ENCODE measurements at regions not wholly inside any gene's neighbourhood (a gene's known extent, or its start where the extent isn't known, plus 50 kb on each side); places are given as distances from the start of the nearest gene placed in this dataset.

DNA sequence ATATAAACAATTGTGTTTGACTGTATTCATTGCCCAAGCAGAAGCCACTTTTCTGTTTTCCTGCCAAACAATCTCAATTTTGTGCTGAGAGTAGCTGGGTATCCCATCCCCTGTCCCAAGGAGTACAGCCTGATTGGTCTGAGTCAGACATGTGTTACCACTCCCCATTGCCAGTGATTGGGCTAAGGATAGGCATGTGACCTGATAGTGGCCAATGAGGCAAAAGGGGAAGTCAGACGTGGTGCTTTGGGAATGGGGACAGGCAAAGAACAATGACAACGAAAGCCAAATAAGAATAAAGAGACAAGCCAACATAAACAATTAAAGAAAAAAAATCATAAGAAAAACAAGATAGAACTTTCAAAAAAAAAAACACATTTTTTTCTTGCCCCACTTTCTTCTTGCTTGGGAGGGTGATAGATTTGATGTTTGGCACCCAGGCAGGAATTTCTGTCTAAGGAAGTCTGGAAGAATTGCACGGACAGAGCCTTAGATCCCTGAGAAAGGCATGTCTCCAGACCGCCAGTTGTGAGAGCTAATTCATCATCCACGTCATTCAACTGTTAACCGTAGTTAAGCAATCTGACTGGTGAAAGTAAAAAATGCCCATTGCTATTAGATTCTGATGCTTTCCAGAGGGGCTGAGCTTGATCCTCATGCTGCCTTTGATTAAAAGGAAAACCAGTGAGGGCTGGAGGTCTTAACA is 626.6 kb upstream of the TMEM132C start:
- DNase-seq = no peak

DNA sequence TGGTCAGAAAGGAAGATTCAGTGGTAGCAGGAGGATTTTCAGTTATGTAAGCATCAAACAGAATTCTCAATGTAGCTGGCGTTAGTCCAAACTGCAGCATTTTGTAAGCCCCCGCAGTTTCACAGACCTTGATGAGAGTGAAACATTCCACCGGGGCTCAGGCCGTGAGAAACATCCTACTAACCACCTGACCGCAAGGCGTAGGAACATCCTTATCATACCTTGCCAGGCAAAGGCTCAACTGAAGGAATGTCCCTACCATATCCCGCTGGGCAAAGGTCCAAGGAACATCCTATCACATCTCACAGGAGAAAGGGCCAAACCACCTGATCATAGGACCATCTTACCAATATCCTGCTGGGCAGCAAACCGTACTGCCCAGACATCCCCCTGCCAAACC is 624.8 kb upstream of the TMEM132C start:
- no peak for DNase-seq

DNA sequence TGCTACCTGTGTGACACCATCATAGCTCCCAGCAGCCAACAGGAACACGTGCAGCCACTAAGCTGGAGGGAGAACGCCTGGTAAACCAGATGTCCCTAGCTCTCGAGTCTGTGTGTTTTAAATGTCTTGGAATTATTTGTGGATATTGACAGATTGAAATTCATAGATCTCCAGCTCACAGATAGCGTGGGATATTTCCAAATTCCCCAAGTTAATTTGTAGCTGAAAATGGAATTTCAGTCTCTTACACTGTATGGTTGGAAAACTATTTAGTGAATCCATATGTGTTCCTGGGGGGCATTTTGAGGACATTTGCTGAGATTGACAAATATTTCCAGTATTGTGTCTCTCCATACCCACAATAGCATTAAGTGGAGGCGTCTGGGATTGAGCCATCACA is 618.6 kb upstream of the TMEM132C start:
- DNase-seq = no peak

DNA sequence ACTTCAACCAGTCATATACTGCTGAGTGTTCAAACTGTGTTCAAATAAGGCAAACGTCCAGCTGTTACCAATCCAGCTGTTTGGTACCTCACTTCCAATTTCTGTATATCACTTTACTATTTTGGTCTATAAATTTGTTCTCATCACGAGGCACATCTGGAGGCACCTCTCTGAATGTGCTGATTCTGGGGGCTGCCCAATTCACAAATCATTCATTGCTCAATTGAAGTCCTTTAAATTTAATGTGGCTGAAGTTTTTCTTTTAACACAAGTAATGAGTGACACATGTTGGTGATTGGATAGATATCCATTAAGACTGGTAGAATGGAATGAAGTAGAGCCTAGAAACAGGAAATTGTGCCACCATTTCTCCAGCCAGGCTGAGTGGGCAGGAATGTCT is 617.0 kb upstream of the TMEM132C start:
- DNase-seq = no peak

DNA sequence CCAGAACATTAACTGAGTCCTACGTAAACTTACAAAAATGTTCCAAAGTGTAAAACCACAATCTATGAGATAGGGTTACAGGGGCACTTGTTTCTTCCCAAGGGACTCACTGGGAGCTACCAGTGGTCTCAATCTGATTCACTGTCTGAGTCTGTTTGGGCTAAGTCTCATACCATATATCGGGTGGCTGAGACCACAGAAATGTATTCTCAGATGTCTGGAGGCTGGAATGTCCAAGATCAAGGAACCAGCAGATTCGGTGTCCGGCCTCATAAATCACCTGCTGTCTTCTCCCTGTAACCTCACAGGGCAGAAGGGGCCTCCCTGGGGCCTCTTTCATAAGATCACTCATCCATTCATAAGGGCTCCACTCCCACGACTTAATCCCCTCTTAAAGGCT is 616.3 kb upstream of the TMEM132C start:
- no peak for DNase-seq

DNA sequence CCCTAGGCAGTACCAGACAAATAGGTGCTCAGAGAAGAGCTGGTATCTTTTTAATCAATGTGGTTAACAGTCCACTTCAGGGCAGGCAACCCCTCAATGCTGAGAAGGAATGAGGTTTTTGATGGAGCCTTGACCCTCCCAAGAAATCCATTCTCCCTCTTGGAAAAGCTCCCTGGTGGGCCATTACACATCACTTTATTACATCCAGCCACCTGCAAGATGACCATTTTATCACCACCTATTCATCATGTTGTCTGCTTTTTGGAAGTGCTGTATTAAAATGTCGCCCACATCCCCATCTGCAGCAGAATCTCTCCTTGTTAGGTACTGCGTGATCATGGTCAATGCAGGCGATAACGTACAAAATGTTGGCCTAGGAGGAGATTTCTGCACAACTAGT is 614.7 kb upstream of the TMEM132C start:
- DNase-seq = no peak

DNA sequence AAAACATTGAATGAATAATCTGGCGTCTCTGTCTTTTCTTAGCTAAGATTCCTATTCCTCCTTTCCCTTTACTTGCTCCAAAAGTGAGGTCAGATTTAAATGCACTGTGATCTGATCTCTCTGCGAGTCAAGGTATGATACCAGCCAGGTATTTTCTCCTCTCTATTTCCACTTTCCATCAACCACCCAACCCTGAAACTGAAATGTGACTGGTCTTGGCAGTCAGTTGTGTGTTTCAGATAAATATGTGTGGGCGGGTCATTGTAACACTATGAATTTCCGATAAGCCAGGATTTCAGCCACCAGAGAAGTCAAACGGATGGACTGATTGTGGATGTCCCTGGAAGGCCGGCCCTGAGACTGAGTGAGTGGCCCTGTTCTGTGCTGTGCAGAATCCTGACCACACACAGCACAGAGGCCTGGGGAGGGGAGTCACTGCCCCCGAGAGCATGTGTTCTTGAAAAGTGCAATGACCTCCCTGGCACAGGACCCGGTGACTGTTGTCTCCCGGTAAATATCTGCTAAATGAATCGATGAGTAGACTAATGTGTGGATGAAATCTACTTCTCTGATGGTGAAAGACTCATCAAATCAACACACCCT is 612.5 kb upstream of the TMEM132C start:
- DNase-seq = no peak

DNA sequence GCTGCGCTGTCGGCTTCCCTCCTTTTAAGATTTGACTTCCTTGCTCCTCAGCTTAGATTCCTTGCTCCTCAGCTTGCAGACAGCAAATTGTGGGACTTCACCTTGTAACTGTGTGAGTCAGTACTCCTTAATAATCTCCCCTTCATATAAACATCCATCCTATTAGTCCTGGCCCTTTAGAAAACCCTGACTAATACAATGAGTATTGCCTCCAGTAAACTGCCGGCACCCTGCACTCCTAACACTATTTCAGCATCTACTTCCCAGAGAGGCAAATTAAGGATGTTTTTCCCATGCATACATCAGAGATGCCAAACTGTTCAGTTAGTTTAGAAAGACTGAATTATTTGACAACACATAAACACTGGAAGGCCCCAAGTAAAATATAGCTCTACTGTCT is 611.3 kb upstream of the TMEM132C start:
- DNase-seq = no peak

DNA sequence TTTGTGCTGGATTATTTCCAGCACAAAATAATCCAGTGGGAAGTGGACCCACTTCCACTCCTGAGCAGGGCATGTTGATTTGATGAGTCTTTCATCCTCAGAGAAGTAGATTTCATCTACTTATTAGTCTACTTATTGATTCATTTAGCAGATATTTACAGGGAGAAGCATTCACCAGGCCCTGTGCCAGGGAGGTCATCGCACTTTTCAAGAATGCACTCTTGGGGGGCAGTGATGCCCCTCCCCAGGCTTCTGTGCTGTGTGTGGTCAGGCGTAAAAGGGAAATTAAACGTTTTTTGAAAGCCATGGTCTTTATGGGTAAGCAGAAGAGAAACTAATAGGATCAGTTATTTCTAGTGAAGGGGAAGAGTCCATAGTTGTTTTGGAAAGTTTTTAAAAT is 610.7 kb upstream of the TMEM132C start:
- no peak for DNase-seq

DNA sequence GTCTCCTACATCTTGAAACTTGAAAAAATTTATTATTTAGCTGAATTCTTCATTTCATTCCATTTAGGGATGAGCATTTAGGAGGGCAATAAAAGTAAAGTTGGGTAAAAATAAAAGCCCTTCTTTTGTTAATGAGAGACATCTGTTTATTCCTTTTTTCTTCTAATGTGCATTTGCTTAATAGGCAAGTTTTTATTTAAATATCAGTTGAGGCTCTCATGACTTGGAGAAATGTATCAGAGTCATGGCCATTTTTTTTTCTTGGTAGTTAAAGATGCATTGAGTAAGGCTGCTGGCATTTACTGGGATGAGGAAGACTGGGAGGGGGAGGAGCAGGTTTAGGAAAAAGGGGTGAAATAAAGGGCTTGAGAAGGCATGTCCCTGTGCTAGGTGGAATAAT is 609.9 kb upstream of the TMEM132C start:
- DNase-seq = no peak

DNA sequence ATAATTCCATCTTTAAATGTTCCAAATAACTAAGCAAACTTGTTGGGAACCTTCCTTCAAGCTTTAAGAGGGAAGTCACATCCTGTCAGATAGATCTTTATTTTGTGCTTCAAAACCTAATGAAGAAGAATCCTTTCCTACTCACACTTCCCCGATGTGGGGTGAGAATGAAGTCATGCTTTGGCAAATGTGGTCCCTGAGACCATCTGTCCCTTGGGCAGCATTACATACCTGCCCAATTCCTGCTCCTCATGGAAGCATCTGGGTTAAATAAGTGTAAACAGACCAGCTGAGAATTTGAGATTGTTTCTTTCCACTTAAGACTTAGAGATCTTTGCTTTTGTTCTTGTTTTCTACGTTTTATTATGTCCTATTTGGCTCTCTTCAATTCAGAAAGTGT is 606.0 kb upstream of the TMEM132C start:
- DNase-seq = no peak

DNA sequence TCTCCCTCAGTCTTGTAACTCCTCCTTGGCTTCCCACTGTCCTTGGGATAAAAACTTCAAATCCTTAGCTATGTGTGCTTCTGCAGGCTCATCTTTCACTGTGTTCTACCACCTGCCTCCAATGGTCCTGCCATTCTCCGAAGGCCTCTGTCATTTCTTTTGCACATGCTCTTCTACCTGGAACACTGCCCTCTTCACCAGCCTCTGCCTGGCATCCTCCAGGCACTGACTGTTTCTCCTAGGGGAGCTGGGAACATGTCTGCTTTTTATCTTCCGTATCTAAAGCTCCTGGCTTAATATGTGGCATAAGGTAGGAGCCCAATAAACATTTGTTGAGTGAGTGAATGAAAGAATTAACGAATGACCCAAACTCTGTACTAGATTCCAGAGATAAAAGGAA is 603.3 kb upstream of the TMEM132C start:
- no peak for DNase-seq

DNA sequence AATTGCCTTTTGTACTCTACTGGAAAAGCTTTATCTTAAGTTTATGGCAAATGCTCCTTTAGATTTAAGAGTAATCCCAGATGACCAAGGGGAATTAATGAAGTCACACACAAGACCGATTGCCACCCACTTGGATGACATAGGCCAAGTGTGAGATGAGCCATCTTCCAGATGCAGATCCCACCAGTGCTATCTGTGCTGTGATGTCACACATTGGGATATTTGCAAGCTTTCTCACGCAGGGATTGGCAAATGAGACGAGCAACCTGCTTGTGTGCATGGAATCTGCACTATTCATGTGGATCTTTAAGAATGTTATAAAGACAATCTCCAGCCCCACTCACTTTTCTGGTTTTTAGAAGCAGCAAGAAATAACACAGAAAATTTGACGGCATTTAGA is 602.1 kb upstream of the TMEM132C start:
- DNase-seq = no peak

DNA sequence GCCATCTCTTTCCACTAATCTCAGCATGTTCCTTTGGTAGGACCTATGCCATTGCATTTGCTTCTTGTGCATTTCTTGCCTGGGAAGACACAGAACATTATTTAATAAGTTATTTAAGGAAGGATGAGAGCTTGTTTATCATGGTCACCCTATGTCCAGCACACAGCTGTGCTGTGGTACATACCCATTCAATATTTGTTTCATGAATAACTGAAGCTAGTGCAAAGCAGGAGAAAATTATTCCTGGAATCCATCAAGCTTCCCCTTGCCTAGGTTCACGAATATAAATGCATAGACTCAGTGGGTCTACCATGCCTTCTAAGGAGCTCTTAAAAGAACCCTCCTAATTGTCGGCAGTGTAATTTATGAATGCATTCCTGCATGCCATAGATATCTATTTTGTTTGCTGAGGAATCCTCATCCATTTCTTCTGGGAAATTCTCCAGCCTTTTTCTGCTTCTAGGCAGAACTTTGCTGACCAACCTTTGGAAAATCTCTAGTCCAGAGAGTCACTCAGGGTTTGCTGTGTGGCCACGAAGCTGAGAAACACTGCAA is 599.8 kb upstream of the TMEM132C start:
- DNase-seq = no peak

DNA sequence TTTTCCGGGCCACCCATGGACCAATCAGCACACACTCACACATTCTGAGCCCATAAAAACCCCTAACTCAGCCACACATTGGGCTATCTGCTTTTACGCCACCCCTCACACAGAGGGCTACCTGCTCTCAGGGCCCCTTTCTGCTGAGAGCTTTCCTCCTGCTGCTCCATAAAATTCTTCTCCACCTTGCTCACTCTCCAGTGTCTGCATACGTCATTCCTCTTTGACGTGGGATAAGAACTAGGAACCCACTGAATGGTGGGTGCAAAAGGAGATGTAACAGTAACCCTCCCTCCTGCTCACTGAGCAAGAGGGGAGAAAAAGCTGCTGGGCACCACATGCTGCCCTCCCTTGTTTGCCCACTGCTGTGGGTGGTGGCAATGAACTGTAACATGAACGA is 596.7 kb upstream of the TMEM132C start:
- DNase-seq = no peak

DNA sequence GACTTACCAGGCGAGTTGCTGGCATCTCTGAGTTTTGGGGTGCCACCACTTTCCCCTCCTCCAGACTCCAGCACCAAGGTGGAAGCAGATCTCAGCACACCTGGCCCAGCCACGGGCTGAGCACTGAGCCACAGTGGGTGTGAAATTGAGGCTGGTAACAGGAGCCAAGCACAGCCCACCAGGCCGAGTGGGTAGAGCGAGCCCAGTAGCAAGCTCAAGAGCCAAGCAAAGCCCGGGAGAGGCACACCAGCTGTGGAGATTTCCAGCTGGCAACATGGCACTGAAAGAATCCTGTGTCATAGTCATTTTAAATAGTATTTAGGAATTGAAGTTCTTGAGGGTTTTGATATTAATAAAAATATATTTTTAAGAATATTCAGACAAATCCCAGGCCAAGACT is 596.2 kb upstream of the TMEM132C start:
- DNase-seq = no peak

DNA sequence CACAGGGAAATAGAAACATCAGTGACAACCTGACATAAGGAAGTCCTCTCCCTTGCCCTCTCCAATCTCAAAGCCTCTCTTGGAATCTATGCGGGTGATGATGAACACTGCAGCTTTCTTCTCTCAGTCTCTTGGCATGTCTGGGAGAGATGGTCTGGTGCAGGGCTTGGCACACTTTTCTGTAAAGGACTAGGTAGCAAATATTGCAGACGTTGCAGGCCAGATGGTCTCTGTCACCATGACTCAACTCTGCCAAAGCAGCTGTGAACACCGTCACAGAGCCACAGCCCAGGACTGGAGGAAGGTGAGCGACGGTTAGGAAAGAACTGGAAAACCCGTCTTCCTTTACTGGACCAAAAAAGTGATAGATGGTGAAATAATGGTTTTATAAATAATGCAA is 591.0 kb upstream of the TMEM132C start:
- DNase-seq = no peak

DNA sequence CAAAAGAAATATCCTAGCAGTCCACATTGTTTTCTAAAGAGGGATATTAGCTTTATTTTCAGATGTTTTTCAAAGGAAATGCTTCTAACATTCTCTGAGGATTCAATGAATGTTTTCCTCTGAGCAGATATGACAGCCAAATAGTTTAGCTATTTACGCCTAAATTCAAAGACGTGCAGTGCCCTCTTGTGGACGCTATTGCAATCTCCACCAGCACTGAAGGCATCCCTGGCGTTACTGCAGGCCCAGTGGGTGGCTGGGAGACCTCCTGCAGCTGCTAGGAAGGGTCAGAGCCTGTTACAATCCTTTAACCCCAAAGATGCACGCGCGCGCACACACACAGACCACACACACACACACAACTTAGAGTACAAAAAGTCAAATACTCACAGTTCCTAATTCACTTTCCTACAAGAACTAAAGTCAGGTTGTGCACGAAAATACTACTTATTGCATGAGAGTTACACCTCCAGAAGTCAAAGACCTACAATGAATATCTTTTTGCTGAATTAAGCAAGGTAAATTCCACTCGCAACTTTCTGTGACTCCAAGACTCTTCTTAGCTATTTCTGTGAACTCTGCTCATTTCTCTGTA is 589.3 kb upstream of the TMEM132C start:
- DNase-seq = no peak

DNA sequence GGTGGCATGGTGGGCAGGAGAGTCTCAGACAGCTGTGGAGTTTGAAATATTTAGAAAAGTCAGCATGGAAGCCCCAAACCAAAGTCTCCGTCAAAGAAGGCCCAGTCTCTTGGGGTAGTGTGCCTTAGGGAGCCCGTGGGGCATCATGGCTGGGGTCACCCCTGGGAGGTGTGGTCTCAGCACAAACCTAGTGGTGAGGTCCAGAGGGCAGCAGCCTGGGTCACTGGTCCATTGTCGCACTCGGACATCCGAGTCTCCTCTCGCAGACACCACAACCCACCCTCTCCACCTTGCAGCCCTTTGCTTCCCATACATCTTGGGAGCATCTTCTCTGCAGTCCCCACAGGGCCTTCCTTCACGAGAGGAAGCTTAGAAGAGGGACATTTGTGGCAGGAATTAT is 588.0 kb upstream of the TMEM132C start:
- no peak for DNase-seq

DNA sequence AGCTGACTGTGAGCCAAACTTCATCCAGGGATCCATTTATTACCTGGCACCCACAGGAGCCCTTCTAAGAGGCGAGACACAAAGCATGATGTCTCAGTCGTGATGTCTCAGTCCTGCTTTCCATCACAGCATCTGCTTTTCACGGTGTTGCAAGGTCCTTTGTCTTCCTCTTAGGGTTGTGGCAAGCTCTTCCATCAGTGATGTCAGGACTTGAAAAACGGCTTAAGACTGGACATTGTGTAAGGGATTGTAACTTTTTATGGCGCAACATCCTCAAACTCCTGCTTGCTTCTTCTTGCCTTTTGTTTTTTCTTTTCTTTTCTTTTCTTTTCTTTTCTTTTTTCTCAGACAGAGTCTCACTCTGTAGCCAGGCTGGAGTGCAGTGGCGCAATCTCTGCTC is 586.5 kb upstream of the TMEM132C start:
- no peak for DNase-seq

DNA sequence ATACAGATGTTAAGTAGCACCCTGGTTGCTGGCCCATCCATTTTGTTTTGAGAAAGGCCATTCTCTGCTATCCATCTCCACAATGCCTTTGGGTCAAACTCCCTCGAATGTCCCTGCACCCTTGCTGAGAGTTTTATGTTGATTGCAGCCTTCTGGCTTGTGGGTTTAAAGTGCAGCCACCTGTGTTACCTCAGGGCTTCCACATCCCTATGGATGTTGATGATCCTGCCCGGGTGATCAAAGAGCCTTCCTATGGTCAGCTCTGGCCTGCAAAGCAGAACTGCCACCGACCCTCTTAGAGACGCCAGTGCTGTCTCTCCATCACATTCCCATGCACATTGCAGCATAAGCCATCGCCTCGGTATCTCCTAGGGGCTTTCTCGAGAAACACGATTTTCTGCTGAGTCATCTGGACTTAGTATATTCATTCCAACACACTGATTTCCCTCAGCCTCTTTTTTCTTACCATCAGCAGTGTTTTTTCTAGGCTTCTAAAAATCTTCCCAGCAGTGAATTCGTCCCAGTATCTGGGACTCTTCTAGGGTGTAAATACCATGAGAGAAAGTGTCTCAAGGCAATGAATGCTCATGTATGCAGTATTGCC is 585.7 kb upstream of the TMEM132C start:
- no peak for DNase-seq

DNA sequence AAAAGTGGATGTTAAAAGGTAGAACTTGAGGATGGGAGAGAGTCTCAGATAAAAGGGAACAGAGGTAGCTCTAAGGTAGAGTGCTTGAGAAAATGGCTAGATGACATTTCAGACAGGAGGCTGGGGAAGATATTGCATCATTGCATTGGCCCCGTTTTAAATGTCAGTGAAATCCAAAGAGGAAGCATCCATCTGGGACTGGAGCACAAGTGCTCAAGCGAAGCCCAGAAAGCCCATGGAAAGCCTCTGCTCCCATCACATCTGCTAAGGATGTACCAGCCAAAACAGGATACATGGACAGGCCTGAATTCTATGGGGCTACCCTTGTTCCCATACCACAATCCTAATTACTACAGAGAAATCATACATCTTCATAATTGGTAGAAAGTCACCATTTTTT is 581.5 kb upstream of the TMEM132C start:
- DNase-seq = no peak

DNA sequence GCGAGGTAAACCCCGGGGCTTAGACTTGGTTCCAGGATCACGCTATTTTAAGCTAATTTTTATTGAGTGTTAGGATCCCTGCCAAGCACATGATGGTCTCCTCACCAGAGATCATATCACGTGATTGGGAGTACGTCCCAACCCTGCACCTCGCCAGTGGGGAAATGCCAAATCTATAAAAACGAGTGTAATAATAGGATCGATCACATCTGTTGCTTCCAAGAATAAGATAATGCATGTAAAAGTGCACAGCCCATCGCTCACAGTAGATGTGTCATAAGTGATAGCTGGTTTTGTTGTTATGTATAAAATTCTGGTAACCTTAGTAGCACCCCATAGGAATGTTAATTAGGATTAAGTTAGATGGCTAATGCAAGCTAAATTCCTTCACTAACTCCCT is 581.0 kb upstream of the TMEM132C start:
- no peak for DNase-seq

DNA sequence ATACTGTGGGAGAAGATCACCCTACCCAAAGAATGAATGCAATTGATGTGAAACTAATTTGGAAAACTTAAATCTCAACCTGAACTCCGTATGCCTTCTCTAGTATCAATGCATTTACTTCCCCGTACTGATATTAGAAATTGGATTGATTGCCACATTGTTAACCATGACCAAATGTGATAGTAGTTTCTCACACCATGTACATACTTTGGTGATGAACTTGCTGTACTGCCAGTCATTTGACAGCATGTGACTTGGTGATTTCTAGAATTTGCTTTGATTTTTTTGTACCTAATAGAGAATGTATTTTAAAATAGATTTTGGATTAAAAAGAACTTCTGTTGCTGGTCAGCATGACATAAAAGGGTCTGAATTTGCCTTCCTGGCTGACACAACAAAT is 579.8 kb upstream of the TMEM132C start:
- DNase-seq = no peak
